HepG2 (cell line): ENCODE measurements at regions not wholly inside any gene's neighbourhood (a gene's known extent, or its start where the extent isn't known, plus 50 kb on each side); places are given as distances from the start of the nearest gene placed in this dataset.

Experiments
- ATAC-seq: fragments of 200-7000 bp; cut with Tn5 transposase; 3 replicates; pipeline ENCODE4 v1.9.1; 2020; ENCODE audit warnings: mild to moderate bottlenecking, moderate library complexity
- BruUV-seq: library from RNA; stranded (reverse); fragments of 400-500 nt; replicated peaks from 2 replicates; lab custom pipeline; 2021; lab: Mats Ljungman, UMichigan
- CTCF ChIA-PET: fragments of 300-600 bp; formaldehyde crosslinking; extraction: SDS; loops from one replicate; lab custom pipeline; 2021; ENCODE audit warnings: low total read pairs, inconsistent platforms, low intra/inter-chr PET ratio; lab: Yijun Ruan, JAX
- POLR2A ChIA-PET: fragments of 350-600 bp; sonication (Branson Sonifier 250); formaldehyde crosslinking; loops from one replicate; lab custom pipeline; 2020; ENCODE audit warnings: antibody characterized with exemption, inconsistent platforms; lab: Yijun Ruan, JAX
- DNase-seq: peaks from one replicate; pipeline ENCODE4 v3.0.0-alpha.2; 2015; ENCODE audit warnings: low spot score
- FAIRE-seq: peaks from 3 replicates; lab custom pipeline; 2011; peaks lifted over from hg19 to GRCh38; lab: Jason Lieb, UNC
- H2AFZ ChIP-seq: one replicate; pipeline ENCODE4 v1.6.1; 2011; ENCODE audit warnings: low read length, inconsistent platforms
- H3K27ac ChIP-seq: fragments of 300-600 bp; 3 replicates; pipeline ENCODE4 v1.8.0; 2011; ENCODE audit warnings: mixed run types, mild to moderate bottlenecking, mixed read lengths, low read length, inconsistent platforms; ENCODE audit not compliant: insufficient read depth; ENCODE audit errors: extremely low read length
- H3K27me3 ChIP-seq, 2 experiments: fragments of 200-600 bp in 1 of 2; 2 replicates in 1 of 2; 3 replicates in 1 of 2; pipeline versions ENCODE4 v1.6.0 to v1.8.0; 2011; ENCODE audit warnings: low read length in 2 of 2, mild to moderate bottlenecking in 2 of 2, moderate library complexity in 2 of 2, inconsistent platforms in 1 of 2; ENCODE audit not compliant: insufficient read depth in 2 of 2, control insufficient read depth in 1 of 2
- H3K36me3 ChIP-seq, 2 experiments: fragments of 200-600 bp in 1 of 2; replicated peaks in 1 of 2; 2 replicates in 1 of 2; 3 replicates in 1 of 2; pipeline versions ENCODE4 v1.5.1 to v1.8.0; 2011; ENCODE audit warnings: low read length in 2 of 2, inconsistent platforms in 1 of 2; ENCODE audit not compliant: insufficient read depth in 2 of 2, control insufficient read depth in 1 of 2
- H3K4me1 ChIP-seq: 2 replicates; pipeline ENCODE4 v1.5.1; 2012; ENCODE audit warnings: low read length, inconsistent platforms; ENCODE audit not compliant: insufficient read depth
- H3K4me2 ChIP-seq: 2 replicates; pipeline ENCODE4 v1.6.0; 2011; ENCODE audit warnings: low read depth, low read length, inconsistent platforms
- H3K4me3 ChIP-seq, 3 experiments: fragments of 200-600 bp in 1 of 3; sonication (generic), shearing (Covaris generic) in 1 of 3; replicated peaks in 1 of 3; 2 replicates each; pipeline ENCODE4 v1.5.1; 2011 to 2016; ENCODE audit warnings: low read length in 3 of 3, inconsistent platforms in 2 of 3, low read depth in 2 of 3, mild to moderate bottlenecking in 2 of 3, control low read depth in 1 of 3, mixed read lengths in 1 of 3; ENCODE audit not compliant: insufficient read depth in 1 of 3
- H3K79me2 ChIP-seq: one replicate; pipeline ENCODE4 v1.6.1; 2011; ENCODE audit warnings: low read length, inconsistent platforms; ENCODE audit not compliant: insufficient read depth
- H3K9ac ChIP-seq: 2 replicates; pipeline ENCODE4 v1.6.0; 2011; ENCODE audit warnings: mild to moderate bottlenecking, low read depth, low read length, inconsistent platforms; ENCODE audit not compliant: insufficient read depth
- H3K9me3 ChIP-seq: 2 replicates; pipeline ENCODE4 v1.5.1; 2012; ENCODE audit warnings: mild to moderate bottlenecking, low read length
- H4K20me1 ChIP-seq: 2 replicates; pipeline ENCODE4 v1.6.0; 2011; ENCODE audit warnings: inconsistent platforms, mild to moderate bottlenecking, low read length, moderate library complexity; ENCODE audit not compliant: insufficient read depth
- CREB1 ChIP-seq, 2 experiments: fragments of 450-650 bp in 1 of 2; IDR thresholded peaks; 2 replicates each; pipeline ENCODE4 v1.6.1; 2016 to 2017; ENCODE audit warnings: control low read depth in 1 of 2, mild to moderate bottlenecking in 1 of 2, missing compliant biosample characterization in 1 of 2, missing genetic modification characterization in 1 of 2
- HNF4A ChIP-seq: sonication (generic); formaldehyde crosslinking; IDR thresholded peaks from 2 replicates; pipeline ENCODE4 v1.4.0; 2020; ENCODE audit warnings: missing genetic modification reagents
- KDM2A ChIP-seq: sonication (generic); formaldehyde crosslinking; IDR thresholded peaks from 2 replicates; pipeline ENCODE4 v1.4.0; 2020; ENCODE audit warnings: low read depth, missing genetic modification reagents, borderline replicate concordance
- MYNN ChIP-seq: sonication (generic); formaldehyde crosslinking; IDR thresholded peaks from 2 replicates; pipeline ENCODE4 v1.4.0; 2020; ENCODE audit warnings: mild to moderate bottlenecking, low read depth, missing genetic modification reagents
- RORA ChIP-seq: sonication (generic); formaldehyde crosslinking; IDR thresholded peaks from 2 replicates; pipeline ENCODE4 v1.5.0; 2020; ENCODE audit warnings: mild to moderate bottlenecking, missing genetic modification reagents, moderate library complexity
- U2AF2 ChIP-seq: fragments of 200-400 bp; formaldehyde crosslinking; IDR thresholded peaks from 2 replicates; pipeline ENCODE4 v1.6.1; 2017; ENCODE audit warnings: low read depth, mild to moderate bottlenecking, low read length
- ZBTB20 ChIP-seq: sonication (generic); formaldehyde crosslinking; IDR thresholded peaks from 2 replicates; pipeline ENCODE4 v1.8.1; 2023; ENCODE audit warnings: missing genetic modification reagents, low read depth, mild to moderate bottlenecking, borderline replicate concordance
- ZNF10 ChIP-seq: sonication (generic); formaldehyde crosslinking; IDR thresholded peaks from 2 replicates; pipeline ENCODE4 v1.4.0; 2020; ENCODE audit warnings: mild to moderate bottlenecking, low read depth, missing genetic modification reagents, borderline replicate concordance
- ZNF17 ChIP-seq: sonication (generic); formaldehyde crosslinking; IDR thresholded peaks from 2 replicates; pipeline ENCODE4 v1.5.0; 2020; ENCODE audit warnings: mild to moderate bottlenecking, missing genetic modification reagents
- ZNF207 ChIP-seq: fragments of 450-650 bp; IDR thresholded peaks from 2 replicates; pipeline ENCODE4 v1.6.1; 2016; ENCODE audit warnings: antibody characterized with exemption, borderline replicate concordance
- ZNF382 ChIP-seq: sonication (generic); formaldehyde crosslinking; IDR thresholded peaks from 2 replicates; pipeline ENCODE4 v1.5.0; 2020; ENCODE audit warnings: missing genetic modification reagents, mild to moderate bottlenecking, borderline replicate concordance
- ZNF747 ChIP-seq: sonication (generic); formaldehyde crosslinking; IDR thresholded peaks from 2 replicates; pipeline ENCODE4 v1.8.1; 2023; ENCODE audit warnings: missing genetic modification reagents, mild to moderate bottlenecking, borderline replicate concordance
- ZNF773 ChIP-seq: sonication (generic); formaldehyde crosslinking; IDR thresholded peaks from 2 replicates; pipeline ENCODE4 v1.4.0; 2020; ENCODE audit warnings: missing genetic modification reagents, borderline replicate concordance
- ZNF839 ChIP-seq: sonication (generic); formaldehyde crosslinking; IDR thresholded peaks from 2 replicates; pipeline ENCODE4 v1.4.0; 2020; ENCODE audit warnings: missing genetic modification reagents, mild to moderate bottlenecking, borderline replicate concordance
- ZNF850 ChIP-seq: sonication (generic); formaldehyde crosslinking; conservative IDR thresholded peaks from 2 replicates; pipeline ENCODE4 v1.9.0; 2021; ENCODE audit warnings: mild to moderate bottlenecking, missing genetic modification reagents
- ZNF883 ChIP-seq: sonication (generic); formaldehyde crosslinking; IDR thresholded peaks from 2 replicates; pipeline ENCODE4 v1.5.1; 2020; ENCODE audit warnings: mild to moderate bottlenecking, missing genetic modification reagents; ENCODE audit errors: not compliant biosample characterization
- ZSCAN21 ChIP-seq: sonication (generic); formaldehyde crosslinking; IDR thresholded peaks from 2 replicates; pipeline ENCODE4 v1.8.0; 2022; ENCODE audit warnings: mild to moderate bottlenecking, missing genetic modification reagents, moderate library complexity, borderline replicate concordance
- WGBS: methylation state at CpG from one replicate; pipeline ENCODE4 v1.1.6; 2017; ENCODE audit warnings: low lambda C conversion rate; 5-methylcytosine and 5-hydroxymethylcytosine counted together
- in situ Hi-C: cut with HindIII; loops from 2 replicates; pipeline ENCODE4 v1.10.0; 2017; ENCODE audit warnings: low pct_unique_long_range_greater_than_20kb; ENCODE audit not compliant: extremely low pct_ligation_motif_present
- intact Hi-C: fragments of 100-400 bp; cut with micrococcal nuclease; formaldehyde crosslinking; loops from one replicate; pipeline ENCODE4 v1.10.0; 2022; ENCODE audit not compliant: unreplicated experiment
- TF ChIP-seq, protein P1 (sequence below): sonication (generic); formaldehyde crosslinking; IDR thresholded peaks from 2 replicates; pipeline ENCODE4 v1.5.1; 2020; ENCODE audit warnings: mild to moderate bottlenecking, missing genetic modification reagents, borderline replicate concordance
- TF ChIP-seq, protein P2 (sequence below): sonication (generic); formaldehyde crosslinking; IDR thresholded peaks from 2 replicates; pipeline ENCODE4 v1.4.0; 2020; ENCODE audit warnings: mild to moderate bottlenecking, low read depth, missing genetic modification reagents

DNA sequence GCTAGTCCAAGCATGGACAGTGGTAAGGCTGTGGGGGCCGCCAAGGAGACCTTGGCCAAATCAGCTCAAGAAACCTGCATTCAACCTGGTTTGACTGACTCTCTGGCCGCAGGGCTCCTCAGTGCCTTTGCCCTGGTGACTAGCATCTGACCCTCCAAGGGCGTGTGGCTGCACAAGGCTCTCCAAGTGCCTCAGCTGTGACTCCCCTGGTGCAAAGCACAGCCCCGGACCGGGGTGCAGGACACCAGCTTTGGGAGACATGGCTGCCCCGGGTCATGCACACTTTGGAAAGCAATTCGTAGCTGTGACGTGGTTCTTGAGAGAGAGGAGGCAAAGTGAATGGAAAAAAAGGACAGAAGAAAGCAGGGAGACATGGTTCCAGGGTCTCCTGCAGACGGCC, 245.2 kb upstream of the IRX2 start:
- Histone ChIP-seq H3K9me3 (no peaks in the 10 kb centered on the region; the same call in 1 of the 2 replicates), H3K4me1 (no peaks in the 10 kb centered on the region)
- TF ChIP-seq ZNF207, result no peak
- TF ChIP-seq ZNF883 (CRISPR knock-in tag), result no peak
- TF ChIP-seq RORA, result no peak
- no peak for TF ChIP-seq ZNF850
- TF ChIP-seq ZNF839, result no peak
- TF ChIP-seq, protein P1, sequence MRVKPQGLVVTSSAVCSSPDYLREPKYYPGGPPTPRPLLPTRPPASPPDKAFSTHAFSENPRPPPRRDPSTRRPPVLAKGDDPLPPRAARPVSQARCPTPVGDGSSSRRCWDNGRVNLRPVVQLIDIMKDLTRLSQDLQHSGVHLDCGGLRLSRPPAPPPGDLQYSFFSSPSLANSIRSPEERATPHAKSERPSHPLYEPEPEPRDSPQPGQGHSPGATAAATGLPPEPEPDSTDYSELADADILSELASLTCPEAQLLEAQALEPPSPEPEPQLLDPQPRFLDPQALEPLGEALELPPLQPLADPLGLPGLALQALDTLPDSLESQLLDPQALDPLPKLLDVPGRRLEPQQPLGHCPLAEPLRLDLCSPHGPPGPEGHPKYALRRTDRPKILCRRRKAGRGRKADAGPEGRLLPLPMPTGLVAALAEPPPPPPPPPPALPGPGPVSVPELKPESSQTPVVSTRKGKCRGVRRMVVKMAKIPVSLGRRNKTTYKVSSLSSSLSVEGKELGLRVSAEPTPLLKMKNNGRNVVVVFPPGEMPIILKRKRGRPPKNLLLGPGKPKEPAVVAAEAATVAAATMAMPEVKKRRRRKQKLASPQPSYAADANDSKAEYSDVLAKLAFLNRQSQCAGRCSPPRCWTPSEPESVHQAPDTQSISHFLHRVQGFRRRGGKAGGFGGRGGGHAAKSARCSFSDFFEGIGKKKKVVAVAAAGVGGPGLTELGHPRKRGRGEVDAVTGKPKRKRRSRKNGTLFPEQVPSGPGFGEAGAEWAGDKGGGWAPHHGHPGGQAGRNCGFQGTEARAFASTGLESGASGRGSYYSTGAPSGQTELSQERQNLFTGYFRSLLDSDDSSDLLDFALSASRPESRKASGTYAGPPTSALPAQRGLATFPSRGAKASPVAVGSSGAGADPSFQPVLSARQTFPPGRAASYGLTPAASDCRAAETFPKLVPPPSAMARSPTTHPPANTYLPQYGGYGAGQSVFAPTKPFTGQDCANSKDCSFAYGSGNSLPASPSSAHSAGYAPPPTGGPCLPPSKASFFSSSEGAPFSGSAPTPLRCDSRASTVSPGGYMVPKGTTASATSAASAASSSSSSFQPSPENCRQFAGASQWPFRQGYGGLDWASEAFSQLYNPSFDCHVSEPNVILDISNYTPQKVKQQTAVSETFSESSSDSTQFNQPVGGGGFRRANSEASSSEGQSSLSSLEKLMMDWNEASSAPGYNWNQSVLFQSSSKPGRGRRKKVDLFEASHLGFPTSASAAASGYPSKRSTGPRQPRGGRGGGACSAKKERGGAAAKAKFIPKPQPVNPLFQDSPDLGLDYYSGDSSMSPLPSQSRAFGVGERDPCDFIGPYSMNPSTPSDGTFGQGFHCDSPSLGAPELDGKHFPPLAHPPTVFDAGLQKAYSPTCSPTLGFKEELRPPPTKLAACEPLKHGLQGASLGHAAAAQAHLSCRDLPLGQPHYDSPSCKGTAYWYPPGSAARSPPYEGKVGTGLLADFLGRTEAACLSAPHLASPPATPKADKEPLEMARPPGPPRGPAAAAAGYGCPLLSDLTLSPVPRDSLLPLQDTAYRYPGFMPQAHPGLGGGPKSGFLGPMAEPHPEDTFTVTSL (CRISPR knock-in tag), result no peak
- no peak for TF ChIP-seq ZNF17 (CRISPR knock-in tag)
- TF ChIP-seq U2AF2, result no peak
- no peak for TF ChIP-seq KDM2A (CRISPR knock-in tag)
- no peak for TF ChIP-seq ZNF747 (CRISPR knock-in tag)
- TF ChIP-seq ZNF382 (CRISPR knock-in tag), result no peak
- no peak for TF ChIP-seq CREB1 (IDR thresholded peaks at IDR 0.05)
- TF ChIP-seq CREB1 (CRISPR knock-in tag; IDR thresholded peaks at IDR 0.05), result no peak
- no peak for TF ChIP-seq ZNF773 (CRISPR knock-in tag)
- TF ChIP-seq MYNN (CRISPR knock-in tag), result no peak
- TF ChIP-seq HNF4A, result no peak
- no peak for TF ChIP-seq ZBTB20 (CRISPR knock-in tag)
- TF ChIP-seq ZSCAN21, result no peak
- TF ChIP-seq, protein P2, sequence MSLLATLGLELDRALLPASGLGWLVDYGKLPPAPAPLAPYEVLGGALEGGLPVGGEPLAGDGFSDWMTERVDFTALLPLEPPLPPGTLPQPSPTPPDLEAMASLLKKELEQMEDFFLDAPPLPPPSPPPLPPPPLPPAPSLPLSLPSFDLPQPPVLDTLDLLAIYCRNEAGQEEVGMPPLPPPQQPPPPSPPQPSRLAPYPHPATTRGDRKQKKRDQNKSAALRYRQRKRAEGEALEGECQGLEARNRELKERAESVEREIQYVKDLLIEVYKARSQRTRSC (CRISPR knock-in tag), result no peak
- TF ChIP-seq ZNF10 (CRISPR knock-in tag), result no peak
- TF ChIP-seq, all 625 proteins: peak for 0
- FAIRE-seq (no peak), ATAC-seq (no peak), DNase-seq (no peak)
- Histone ChIP-seq H3K4me3 (no peak overlapping the region), H3K79me2 (no peaks in the 10 kb centered on the region), H3K9ac (no peak overlapping the region), H3K27ac (no peak overlapping the region), H4K20me1 (no peaks in the 10 kb centered on the region), H2AFZ (no peak overlapping the region), H3K4me2 (no peak overlapping the region), H3K36me3 (no peaks in the 10 kb centered on the region), H3K27me3 (peaks cover 0 to 26% of the 10 kb centered on the region in 2 experiments; a peak in 2 of 5 replicates)
- CTCF ChIA-PET, result no interaction called here
- intact Hi-C loops (no loop called here), in situ Hi-C loops (no loop called here)
- no TSS peak for BruUV-seq
- 8% methylated on average over 7 of the region's 9 CpGs for WGBS
- POLR2A ChIA-PET, result no interaction called here
